GM12891 (cell line): ENCODE measurements at regions not wholly inside any gene's neighbourhood (a gene's known extent, or its start where the extent isn't known, plus 50 kb on each side); places are given as distances from the start of the nearest gene placed in this dataset.

ENCODE experiments used
- DNase-seq: peaks from one replicate; pipeline ENCODE4 v3.0.0; 2011; ENCODE audit warnings: low spot score; ENCODE audit not compliant: insufficient read length
- FAIRE-seq: peaks from 2 replicates; lab custom pipeline; 2011; peaks lifted over from hg19 to GRCh38; lab: Jason Lieb, UNC
- PAX5 ChIP-seq: IDR thresholded peaks from 2 replicates; pipeline ENCODE4 v1.6.1; 2011; ENCODE audit warnings: low read length, moderate library complexity, mild to moderate bottlenecking; ENCODE audit not compliant: insufficient read depth, severe bottlenecking
- POLR2A ChIP-seq: IDR thresholded peaks from 2 replicates; pipeline ENCODE4 v1.6.1; 2011; ENCODE audit warnings: low read depth, low read length, control low read depth
- POLR2AphosphoS5 ChIP-seq: IDR thresholded peaks from 2 replicates; pipeline ENCODE4 v1.6.1; 2011; ENCODE audit warnings: low read depth, low read length, control low read depth
- POU2F2 ChIP-seq: IDR thresholded peaks from 2 replicates; pipeline ENCODE4 v1.6.1; 2011; ENCODE audit warnings: low read depth, mild to moderate bottlenecking, control low read depth, low read length, moderate library complexity
- SPI1 ChIP-seq: IDR thresholded peaks from 2 replicates; pipeline ENCODE4 v1.6.1; 2011; ENCODE audit warnings: low read depth, low read length, control low read depth
- TAF1 ChIP-seq: IDR thresholded peaks from 2 replicates; pipeline ENCODE4 v1.6.1; 2011; ENCODE audit warnings: low read depth, low read length, control low read depth

DNA sequence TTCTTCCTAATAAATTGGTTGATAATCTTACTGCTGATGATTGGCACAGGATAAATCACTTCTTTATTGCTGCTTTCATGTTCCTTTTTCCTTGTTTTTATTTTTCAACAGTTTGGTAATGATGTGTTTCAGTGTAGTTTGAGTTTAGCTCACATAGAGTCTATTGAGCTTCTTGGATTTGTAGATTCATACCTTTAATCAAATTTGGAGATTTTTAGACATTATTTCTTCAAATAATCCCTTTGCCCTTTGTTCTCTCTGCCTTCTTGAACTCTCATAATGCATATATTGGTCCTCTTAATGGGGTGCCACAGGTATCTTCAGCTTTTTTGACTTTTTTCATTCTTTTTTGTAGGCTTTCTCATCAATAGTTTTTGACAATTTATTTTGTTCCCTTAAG is 275.3 kb downstream of the TLE4 start:
- FAIRE-seq, result no peak
- no peak for DNase-seq
- TF ChIP-seq POU2F2 (no peak), SPI1 (no peak), PAX5 (no peak), POLR2AphosphoS5 (no peak), POLR2A (no peak), TAF1 (no peak)

- FAIRE-seq (no peak), DNase-seq (no peak)
- TF ChIP-seq TAF1 (no peak), POU2F2 (no peak), SPI1 (no peak), POLR2AphosphoS5 (no peak), PAX5 (no peak), POLR2A (no peak)
Measured at GRCh38 chr9:79829566-79830302, 258.0 kb downstream of the TLE4 start.

DNA sequence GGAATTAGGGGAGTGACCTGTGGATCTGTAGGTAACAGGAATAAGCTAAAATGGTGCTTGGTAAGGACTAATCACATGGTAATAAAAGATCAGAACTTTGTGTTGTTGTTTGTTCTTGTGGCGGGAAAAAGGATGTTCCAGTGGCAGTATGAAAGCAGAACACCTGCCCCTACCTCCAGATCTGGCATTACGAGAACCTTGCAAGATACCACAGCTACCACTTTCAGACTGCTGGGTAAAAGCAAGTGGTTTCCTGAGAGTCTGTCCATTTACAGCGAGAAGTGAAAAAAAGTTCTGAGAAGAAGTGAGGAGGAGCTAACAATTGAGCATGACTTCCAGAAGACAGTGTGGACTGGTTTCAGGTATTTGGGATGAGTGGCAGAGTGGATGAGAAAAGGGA is 252.5 kb downstream of the TLE4 start:
- FAIRE-seq, result no peak

DNA sequence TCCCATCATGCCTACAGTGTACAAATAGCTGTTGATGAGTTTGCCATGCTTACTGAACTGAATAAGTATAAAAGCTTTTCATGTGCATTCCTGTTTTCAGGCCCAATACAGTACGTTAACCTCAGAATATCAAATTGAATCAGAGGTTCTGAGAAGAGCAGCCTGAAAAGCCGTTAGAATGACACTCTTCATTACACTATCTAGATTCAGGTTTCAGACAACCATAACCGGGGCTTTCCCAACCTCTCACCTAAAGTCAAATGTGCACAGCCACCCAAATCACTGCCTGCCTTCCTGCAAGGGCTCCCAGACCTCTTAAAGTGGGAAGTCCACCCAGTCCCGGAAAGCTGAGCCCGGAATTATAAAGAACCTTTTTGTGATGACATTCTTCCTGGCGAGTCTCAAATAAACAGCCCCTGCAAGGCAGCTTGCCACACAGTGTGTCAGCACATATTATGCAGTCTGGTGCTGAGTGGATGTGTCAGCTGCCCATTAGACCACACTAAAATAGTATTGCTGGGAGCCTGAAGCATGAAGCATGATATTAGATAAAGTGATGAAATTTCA is 245.8 kb downstream of the TLE4 start:
- FAIRE-seq (no peak), DNase-seq (no peak)
- no peak for TF ChIP-seq POLR2A
- TF ChIP-seq TAF1, result no peak
- no peak for TF ChIP-seq PAX5
- TF ChIP-seq SPI1, result no peak
- no peak for TF ChIP-seq POU2F2
- TF ChIP-seq POLR2AphosphoS5, result no peak

More for the DNA sequence above, 252.5 kb downstream of the TLE4 start:
- no peak for DNase-seq
- TF ChIP-seq POLR2A (no peak), POLR2AphosphoS5 (no peak), PAX5 (no peak), POU2F2 (no peak), TAF1 (no peak), SPI1 (no peak)

DNA sequence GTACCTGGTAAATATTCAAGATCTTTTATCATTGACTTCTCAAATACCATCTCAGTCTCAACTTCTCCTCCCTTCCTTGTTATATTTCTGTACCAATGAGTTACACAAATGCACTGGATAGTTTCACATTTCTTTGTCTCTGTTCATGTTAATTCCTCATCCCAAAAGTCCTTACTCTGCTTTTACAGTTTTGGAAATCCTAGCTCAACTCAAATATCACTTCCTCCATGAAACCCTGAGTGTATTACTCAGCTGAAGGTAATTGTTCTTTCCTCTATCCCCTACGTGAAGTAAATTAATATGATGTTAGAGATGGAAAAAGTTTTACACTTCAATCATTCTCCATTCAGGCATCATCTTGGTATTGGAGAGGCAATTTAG is 241.5 kb downstream of the TLE4 start:
- TF ChIP-seq POLR2AphosphoS5 (no peak), POLR2A (no peak), PAX5 (no peak), TAF1 (no peak), POU2F2 (no peak), SPI1 (no peak)
- FAIRE-seq, result no peak
- DNase-seq, result no peak

DNA sequence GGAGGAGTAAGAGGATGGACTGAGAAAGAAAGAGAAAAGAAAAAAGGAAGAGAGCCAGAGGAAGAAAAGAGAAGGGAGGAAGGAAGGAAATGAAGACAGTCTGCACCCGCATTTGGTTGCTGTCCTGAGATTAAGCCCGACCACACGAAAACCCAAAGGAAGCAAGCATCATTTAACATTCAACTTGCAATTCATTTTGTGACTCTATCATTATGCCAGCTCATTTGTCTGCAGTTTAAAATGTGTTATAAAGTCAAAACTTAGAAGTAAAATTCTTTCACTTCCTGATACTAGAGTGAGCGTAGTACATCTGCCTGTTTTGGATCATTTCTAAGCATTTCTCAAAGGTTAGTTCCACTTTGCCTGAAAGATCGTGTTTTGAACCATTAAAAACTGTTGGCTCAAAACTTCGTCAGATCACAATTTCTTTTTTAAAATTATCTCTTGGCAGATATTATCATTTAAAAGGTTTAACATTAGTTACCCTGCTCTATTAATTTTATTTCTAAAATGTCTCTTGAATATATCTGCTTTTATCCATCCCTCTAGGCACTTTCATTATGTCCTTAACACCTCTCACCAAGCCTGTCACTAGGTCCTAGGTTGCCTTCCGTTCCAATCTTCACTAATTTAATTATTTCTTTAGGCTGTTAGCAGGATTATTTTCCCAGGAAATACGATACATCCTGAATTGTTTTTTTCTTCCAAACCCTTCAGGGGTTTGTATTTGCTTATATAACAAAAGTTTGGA is 240.9 kb downstream of the TLE4 start:
- no peak for DNase-seq
- no peak for TF ChIP-seq POLR2AphosphoS5
- TF ChIP-seq SPI1, result peak; percentile 60
- FAIRE-seq, result no peak

DNA sequence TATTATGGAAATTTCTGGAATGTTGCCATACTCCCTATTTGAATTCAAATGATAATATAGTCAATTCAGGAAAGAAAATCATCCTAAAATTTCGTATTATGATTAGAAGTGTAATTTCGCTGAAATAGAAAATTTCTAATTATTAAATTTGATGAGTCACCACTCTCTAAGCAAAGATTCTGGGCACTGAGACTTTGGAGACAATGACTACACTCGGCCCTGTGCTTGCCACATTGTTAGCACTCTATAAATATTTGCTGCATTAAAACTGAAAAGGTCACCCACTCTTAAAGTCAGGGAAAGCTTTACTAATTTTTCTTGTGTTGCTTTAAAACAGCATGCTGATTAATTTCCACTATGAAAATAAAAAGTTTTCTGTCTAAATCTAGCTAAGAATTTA is 240.3 kb downstream of the TLE4 start:
- DNase-seq (no peak), FAIRE-seq (no peak)
- no peak for TF ChIP-seq POU2F2
- TF ChIP-seq POLR2A, result no peak
- TF ChIP-seq PAX5, result no peak
- no peak for TF ChIP-seq SPI1
- no peak for TF ChIP-seq POLR2AphosphoS5
- no peak for TF ChIP-seq TAF1

GRCh38 chr9:79809931-79810330 is 238.2 kb downstream of the TLE4 start:
- FAIRE-seq (no peak), DNase-seq (no peak)
- TF ChIP-seq PAX5 (no peak), POU2F2 (no peak), POLR2AphosphoS5 (no peak), POLR2A (no peak), SPI1 (no peak), TAF1 (no peak)

DNA sequence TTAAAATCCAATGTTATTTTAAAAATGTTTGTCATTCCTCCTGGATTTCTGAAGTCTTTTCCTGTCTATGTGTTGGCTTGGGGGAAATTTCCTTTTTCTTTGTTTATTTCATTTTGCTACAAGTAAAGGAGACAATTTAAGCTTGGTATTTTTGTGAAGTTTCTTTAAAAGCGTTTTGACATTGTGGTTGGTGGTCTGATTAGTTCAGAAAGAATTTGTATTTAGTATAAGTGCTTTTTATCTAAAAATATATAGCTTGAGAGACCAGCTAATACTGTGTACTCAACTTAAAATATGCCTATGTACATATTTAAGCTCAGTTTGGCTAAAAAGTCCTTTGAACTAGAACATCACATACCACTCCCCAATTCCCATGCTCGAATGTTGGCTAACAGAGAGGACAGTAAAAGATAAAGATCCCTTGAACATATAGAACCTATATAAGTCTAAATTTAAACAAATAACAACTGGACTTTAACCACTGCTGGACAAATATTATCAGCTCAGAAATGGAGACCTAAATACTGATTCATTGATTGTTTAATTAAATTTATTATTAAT is 237.6 kb downstream of the TLE4 start:
- DNase-seq (no peak), FAIRE-seq (no peak)
- TF ChIP-seq POLR2AphosphoS5, result no peak
- TF ChIP-seq SPI1, result no peak
- no peak for TF ChIP-seq POLR2A
- TF ChIP-seq POU2F2, result no peak
- TF ChIP-seq PAX5, result no peak
- TF ChIP-seq TAF1, result no peak
